ENCODE measurements at regions not wholly inside any gene's neighbourhood (a gene's known extent, or its start where the extent isn't known, plus 50 kb on each side); places are given as distances from the start of the nearest gene placed in this dataset.
"Not testable (repeated sequence)": the region's sequence is repeated elsewhere in the genome, so short reads cannot be mapped to it uniquely, and the experiment has no call there.

DNA sequence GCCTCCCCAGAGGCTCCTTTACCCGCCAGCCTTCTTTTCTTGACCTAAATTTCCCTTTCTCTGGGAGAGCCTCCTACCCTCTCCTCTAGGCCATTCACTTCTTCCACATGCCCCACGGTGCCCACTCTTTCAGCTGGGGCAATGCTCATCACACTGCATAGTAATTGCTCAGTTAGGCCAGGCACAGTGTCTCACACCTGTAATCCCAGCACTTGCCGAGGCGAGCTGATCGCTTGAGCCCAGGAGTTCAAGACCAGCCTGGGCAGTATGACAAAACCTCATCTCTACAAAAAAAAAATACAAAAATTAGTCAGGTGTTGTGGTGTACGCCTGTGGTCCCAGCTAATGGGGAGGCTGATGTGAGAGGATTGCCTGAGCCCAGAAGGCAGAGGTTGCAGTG, 1956.7 kb downstream of the FOXD4L5 start:
- DNase-seq; H3K27ac Mint-ChIP-seq; H3K4me3 Mint-ChIP-seq; H3K9me3 Mint-ChIP-seq; H3K27me3 Mint-ChIP-seq (ENCODE audit: low read depth); ATAC-seq (replicated peaks in 1 of 2); H3K4me1 Mint-ChIP-seq (ENCODE audit: low read depth); H3K36me3 Mint-ChIP-seq (ENCODE audit: insufficient read depth in 2 of 2): not testable (repeated sequence)

- not testable (repeated sequence) for H3K27me3 Mint-ChIP-seq (ENCODE audit: low read depth); DNase-seq; H3K9me3 Mint-ChIP-seq; H3K27ac Mint-ChIP-seq; H3K4me1 Mint-ChIP-seq (ENCODE audit: low read depth); H3K4me3 Mint-ChIP-seq; H3K36me3 Mint-ChIP-seq (ENCODE audit: insufficient read depth in 2 of 2); ATAC-seq (replicated peaks in 1 of 2)
Measured at GRCh38 chr9:63327211-63327610, 1957.8 kb downstream of the FOXD4L5 start.

DNA sequence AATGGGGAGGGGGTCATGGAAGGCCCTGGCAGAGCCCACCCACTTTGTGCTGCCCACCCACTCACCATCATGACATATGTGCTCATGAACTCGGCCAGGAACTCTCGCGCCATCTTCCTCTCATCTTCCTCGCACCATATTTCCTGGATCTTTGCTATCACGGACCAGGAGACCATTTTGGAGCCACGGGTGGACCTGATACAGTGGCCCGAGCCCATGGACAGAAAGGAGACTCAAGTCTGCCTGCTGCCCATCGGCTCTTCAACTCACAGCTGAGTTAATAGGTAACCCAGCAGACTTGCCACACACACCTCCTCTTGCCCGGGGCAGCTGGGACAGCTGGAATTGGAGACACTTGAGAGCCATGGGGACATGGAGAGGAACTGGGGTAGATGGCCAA, 1958.3 kb downstream of the FOXD4L5 start:
- H3K27me3 Mint-ChIP-seq (ENCODE audit: low read depth); H3K4me1 Mint-ChIP-seq (ENCODE audit: low read depth); H3K9me3 Mint-ChIP-seq; H3K36me3 Mint-ChIP-seq (ENCODE audit: insufficient read depth in 2 of 2); H3K27ac Mint-ChIP-seq; H3K4me3 Mint-ChIP-seq; DNase-seq; ATAC-seq (replicated peaks in 1 of 2): not testable (repeated sequence)

- H3K27ac Mint-ChIP-seq; H3K36me3 Mint-ChIP-seq (ENCODE audit: insufficient read depth in 2 of 2); DNase-seq; H3K27me3 Mint-ChIP-seq (ENCODE audit: low read depth); ATAC-seq (replicated peaks in 1 of 2); H3K9me3 Mint-ChIP-seq; H3K4me1 Mint-ChIP-seq (ENCODE audit: low read depth); H3K4me3 Mint-ChIP-seq: not testable (repeated sequence)
Measured at GRCh38 chr9:63325696-63326095, 1959.3 kb downstream of the FOXD4L5 start.

GRCh38 chr9:63318093-63318492, 1966.9 kb downstream of the FOXD4L5 start:
- not testable (repeated sequence) for H3K27ac Mint-ChIP-seq; H3K27me3 Mint-ChIP-seq (ENCODE audit: low read depth); ATAC-seq (replicated peaks in 1 of 2); H3K4me1 Mint-ChIP-seq (ENCODE audit: low read depth); DNase-seq; H3K9me3 Mint-ChIP-seq; H3K36me3 Mint-ChIP-seq (ENCODE audit: insufficient read depth in 2 of 2); H3K4me3 Mint-ChIP-seq

DNA sequence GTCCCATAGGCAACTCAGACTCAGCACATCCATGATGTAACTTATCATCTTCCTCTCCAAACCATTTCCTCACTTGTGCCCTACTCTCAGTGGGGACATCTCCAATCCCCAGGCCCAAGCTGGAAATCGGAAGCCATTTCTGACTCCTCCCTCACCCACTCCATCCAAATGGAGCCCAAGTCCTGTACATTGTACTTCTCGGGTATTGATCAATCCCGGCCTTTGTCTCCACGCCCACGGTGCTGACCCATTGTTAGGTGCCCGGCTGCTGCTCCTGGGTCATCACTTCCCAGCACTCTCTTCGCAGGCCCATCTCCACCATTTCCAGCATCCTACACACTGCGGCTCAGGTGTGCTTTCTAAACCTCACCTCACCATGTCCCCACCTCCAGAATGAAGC, 1969.6 kb downstream of the FOXD4L5 start:
- not testable (repeated sequence) for H3K4me1 Mint-ChIP-seq (ENCODE audit: low read depth); H3K27ac Mint-ChIP-seq; ATAC-seq (replicated peaks in 1 of 2); H3K27me3 Mint-ChIP-seq (ENCODE audit: low read depth); H3K9me3 Mint-ChIP-seq; DNase-seq; H3K4me3 Mint-ChIP-seq; H3K36me3 Mint-ChIP-seq (ENCODE audit: insufficient read depth in 2 of 2)

DNA sequence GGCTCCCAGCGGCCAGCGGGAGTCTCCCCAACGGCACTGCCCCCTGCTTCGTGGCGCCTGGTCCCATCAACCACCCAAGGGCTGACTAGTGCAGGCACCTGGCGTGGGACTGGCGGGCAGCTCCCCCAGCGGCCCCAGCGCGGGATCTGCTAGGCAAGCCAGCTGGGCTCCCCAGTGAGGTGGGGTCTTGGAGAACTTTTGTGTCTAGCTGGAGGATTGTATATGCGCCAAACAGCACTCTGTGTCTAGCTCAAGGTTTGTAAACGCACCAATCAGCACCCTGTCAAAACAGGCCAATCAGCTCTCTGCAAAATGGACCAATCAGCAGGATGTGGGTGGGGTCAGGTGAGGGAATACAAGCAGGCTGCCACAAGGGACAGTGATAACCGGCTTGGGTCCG, 1988.2 kb downstream of the FOXD4L5 start:
- not testable (repeated sequence) for H3K27ac Mint-ChIP-seq; ATAC-seq (replicated peaks in 1 of 2); H3K4me1 Mint-ChIP-seq (ENCODE audit: low read depth); H3K27me3 Mint-ChIP-seq (ENCODE audit: low read depth); DNase-seq; H3K9me3 Mint-ChIP-seq; H3K36me3 Mint-ChIP-seq (ENCODE audit: insufficient read depth in 2 of 2); H3K4me3 Mint-ChIP-seq

DNA sequence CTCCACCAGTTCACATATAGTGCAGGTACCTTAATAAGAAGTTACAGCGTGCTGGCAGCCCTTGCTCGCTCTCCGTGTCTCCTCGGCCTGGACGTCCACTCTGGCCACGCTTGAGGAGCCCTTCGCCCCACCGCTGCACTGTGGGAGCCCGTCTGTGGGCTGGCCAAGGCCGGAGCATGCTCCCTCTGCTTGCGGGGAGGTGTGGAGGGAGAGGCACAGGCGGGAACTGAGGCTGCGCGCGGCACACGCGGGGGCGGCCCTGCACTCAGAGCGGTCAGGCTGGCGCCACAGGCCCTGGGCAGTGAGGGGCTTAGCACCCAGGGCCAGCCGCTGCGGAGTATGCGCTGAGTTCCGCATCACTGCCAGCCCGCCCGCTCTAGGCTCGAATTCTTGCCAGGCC, 1988.6 kb downstream of the FOXD4L5 start:
- DNase-seq; H3K4me1 Mint-ChIP-seq (ENCODE audit: low read depth); H3K27me3 Mint-ChIP-seq (ENCODE audit: low read depth); H3K4me3 Mint-ChIP-seq; H3K36me3 Mint-ChIP-seq (ENCODE audit: insufficient read depth in 2 of 2); H3K27ac Mint-ChIP-seq; ATAC-seq (replicated peaks in 1 of 2); H3K9me3 Mint-ChIP-seq: not testable (repeated sequence)

- not testable (repeated sequence) for DNase-seq; H3K27ac Mint-ChIP-seq; H3K9me3 Mint-ChIP-seq; ATAC-seq (replicated peaks in 1 of 2); H3K4me1 Mint-ChIP-seq (ENCODE audit: low read depth); H3K4me3 Mint-ChIP-seq; H3K36me3 Mint-ChIP-seq (ENCODE audit: insufficient read depth in 2 of 2); H3K27me3 Mint-ChIP-seq (ENCODE audit: low read depth)
Measured at GRCh38 chr9:63289971-63290370, 1995.0 kb downstream of the FOXD4L5 start.

Data from activated T-cell treated with anti-CD3 and anti-CD28 coated beads, Interleukin-2, amount 50 U/mL, for 72 hours (primary cell).